Endothelial cell of umbilical vein (primary cell): ENCODE measurements at regions not wholly inside any gene's neighbourhood (a gene's known extent, or its start where the extent isn't known, plus 50 kb on each side); places are given as distances from the start of the nearest gene placed in this dataset.

Experiments used
- BruUV-seq: library from RNA; stranded (reverse); fragments of 400-500 nt; replicated peaks from 2 replicates; lab custom pipeline; 2021; lab: Mats Ljungman, UMichigan
- CTCF ChIA-PET: fragments of 300-600, 350-600 bp; sonication (Branson Sonifier 250); formaldehyde crosslinking; loops from one replicate; lab custom pipeline; 2021; ENCODE audit warnings: antibody characterized with exemption, inconsistent platforms; lab: Charles Lee
- POLR2A ChIA-PET: fragments of 300-600, 350-600 bp; sonication (Branson Sonifier 250); formaldehyde crosslinking; loops from one replicate; lab custom pipeline; 2021; ENCODE audit warnings: antibody characterized with exemption, inconsistent platforms; lab: Charles Lee
- DNase-seq: peaks from one replicate; pipeline ENCODE4 v3.0.0-alpha.2; 2011; ENCODE audit warnings: low read depth, low spot score
- FAIRE-seq: peaks from 2 replicates; lab custom pipeline; 2011; peaks lifted over from hg19 to GRCh38; lab: Jason Lieb, UNC
- H2AFZ ChIP-seq: 2 replicates; pipeline ENCODE4 v1.6.0; 2012; ENCODE audit warnings: low read depth, low read length, control low read depth, inconsistent platforms
- H3K27ac ChIP-seq: 2 replicates; pipeline ENCODE4 v1.5.1; 2011; ENCODE audit warnings: low read depth, mild to moderate bottlenecking, control low read depth, low read length, moderate library complexity; ENCODE audit not compliant: insufficient read depth
- H3K27me3 ChIP-seq, 2 experiments: 2 replicates each; pipeline versions ENCODE4 v1.6.0 to v1.6.1; 2011; ENCODE audit warnings: low read length in 2 of 2, mixed read lengths in 1 of 2; ENCODE audit not compliant: control insufficient read depth in 2 of 2, insufficient read depth in 2 of 2
- H3K36me3 ChIP-seq, 2 experiments: 2 replicates in 1 of 2; 3 replicates in 1 of 2; pipeline ENCODE4 v1.5.1; 2011; ENCODE audit warnings: low read length in 2 of 2, mild to moderate bottlenecking in 1 of 2, moderate library complexity in 1 of 2; ENCODE audit not compliant: control insufficient read depth in 2 of 2, insufficient read depth in 2 of 2; ENCODE audit errors: extremely low read depth in 1 of 2
- H3K4me1 ChIP-seq: 3 replicates; pipeline ENCODE4 v1.5.1; 2011; ENCODE audit warnings: mild to moderate bottlenecking, low read length; ENCODE audit not compliant: control insufficient read depth, insufficient read depth; ENCODE audit errors: extremely low read depth
- H3K4me2 ChIP-seq: 2 replicates; pipeline ENCODE4 v1.6.1; 2011; ENCODE audit warnings: low read length, control low read depth, mixed read lengths; ENCODE audit not compliant: insufficient read depth
- H3K4me3 ChIP-seq, 3 experiments: fragments of 200-600 bp in 1 of 3; sonication (generic), shearing (Covaris generic) in 1 of 3; replicated peaks in 1 of 3; 2 replicates each; pipeline ENCODE4 v1.5.1; 2011 to 2016; ENCODE audit warnings: control low read depth in 3 of 3, low read length in 3 of 3, mild to moderate bottlenecking in 2 of 3, inconsistent platforms in 1 of 3, low read depth in 1 of 3, moderate library complexity in 1 of 3; ENCODE audit not compliant: insufficient read depth in 1 of 3
- H3K79me2 ChIP-seq: 2 replicates; pipeline ENCODE4 v1.6.0; 2012; ENCODE audit warnings: low read length, inconsistent platforms; ENCODE audit not compliant: control insufficient read depth, insufficient read depth
- H3K9ac ChIP-seq: replicated peaks from 2 replicates; pipeline ENCODE3; 2011; ENCODE audit warnings: low read length, control low read depth; ENCODE audit not compliant: insufficient read depth; ENCODE audit errors: extremely low read depth
- H3K9me1 ChIP-seq: replicated peaks from 3 replicates; pipeline ENCODE4 v1.6.0; 2011; ENCODE audit warnings: mild to moderate bottlenecking, low read length; ENCODE audit not compliant: control insufficient read depth, insufficient read depth; ENCODE audit errors: extremely low read depth
- H3K9me3 ChIP-seq: replicated peaks from 2 replicates; pipeline ENCODE4 v1.5.1; 2012; ENCODE audit warnings: low read length, inconsistent platforms; ENCODE audit not compliant: control insufficient read depth, insufficient read depth
- H4K20me1 ChIP-seq: replicated peaks from 2 replicates; pipeline ENCODE3; 2011; ENCODE audit warnings: mild to moderate bottlenecking, low read length; ENCODE audit not compliant: control insufficient read depth, insufficient read depth; ENCODE audit errors: extremely low read depth
- EZH2 ChIP-seq: IDR thresholded peaks from 2 replicates; pipeline ENCODE4 v1.6.1; 2012; ENCODE audit warnings: borderline replicate concordance, low read depth, mild to moderate bottlenecking, moderate library complexity, low read length, inconsistent platforms; ENCODE audit not compliant: severe bottlenecking
- FOS ChIP-seq: IDR thresholded peaks from 2 replicates; pipeline ENCODE4 v1.6.1; 2011; ENCODE audit warnings: mild to moderate bottlenecking, low read length, moderate library complexity, borderline replicate concordance; ENCODE audit not compliant: insufficient read depth
- JUN ChIP-seq: IDR thresholded peaks from 2 replicates; pipeline ENCODE4 v1.6.1; 2011; ENCODE audit warnings: borderline replicate concordance, low read depth; ENCODE audit not compliant: insufficient read length, insufficient read depth
- MYC ChIP-seq: IDR thresholded peaks from one replicate; pipeline ENCODE4 v1.6.1; 2011; ENCODE audit warnings: mild to moderate bottlenecking, low read depth, low read length
- POLR2A ChIP-seq: IDR thresholded peaks from 2 replicates; pipeline ENCODE4 v1.6.1; 2012; ENCODE audit warnings: low read depth, mild to moderate bottlenecking, control low read depth, low read length
- POLR2AphosphoS5 ChIP-seq: IDR thresholded peaks from 2 replicates; pipeline ENCODE4 v1.6.1; 2012; ENCODE audit warnings: low read depth, mild to moderate bottlenecking, control low read depth, low read length, moderate library complexity; ENCODE audit not compliant: insufficient read depth
- dilution Hi-C: fragments of 300-500 bp; cut with MboI; formaldehyde crosslinking; loops from one replicate; pipeline ENCODE4 v1.15.0; 2019; ENCODE audit warnings: low sequenced_read_pairs; ENCODE audit not compliant: extremely low pct_ligation_motif_present
- intact Hi-C: fragments of 100-400 bp; cut with micrococcal nuclease; formaldehyde crosslinking; loops from one replicate; pipeline ENCODE4 v1.10.0; 2022
- TF ChIP-seq, protein P1 (sequence below), 2 donors: IDR thresholded peaks; 1 replicate in 1 of 2; 2 replicates in 1 of 2; pipeline ENCODE4 v1.5.1; 2011; ENCODE audit warnings: low read length in 2 of 2, mild to moderate bottlenecking in 2 of 2, moderate library complexity in 2 of 2, control low read depth in 1 of 2, inconsistent platforms in 1 of 2, low read depth in 1 of 2; ENCODE audit not compliant: insufficient read depth in 1 of 2; ENCODE audit errors: extremely low read depth in 1 of 2
- TF ChIP-seq, protein P2 (sequence below): IDR thresholded peaks from 2 replicates; pipeline ENCODE4 v1.6.1; 2011; ENCODE audit not compliant: insufficient read depth, insufficient read length

DNA sequence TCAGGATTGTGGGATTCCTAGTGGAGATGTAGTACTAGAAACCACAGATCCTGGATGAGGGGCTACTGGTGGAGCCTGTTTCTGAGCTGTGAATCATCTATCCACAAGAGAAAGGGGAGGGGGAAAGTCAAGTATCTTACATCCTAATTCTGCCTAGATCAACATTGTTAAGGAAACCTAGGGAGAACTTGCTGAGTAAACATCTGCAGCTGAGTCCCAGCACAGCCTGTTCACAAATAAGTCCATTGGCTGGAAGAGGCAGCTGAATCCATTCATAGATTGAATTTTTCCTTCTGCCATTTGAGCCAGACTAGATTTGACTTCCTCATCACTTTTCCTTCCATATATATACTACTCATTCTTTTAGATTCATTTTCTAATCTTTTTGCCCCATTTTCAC lies 460.5 kb downstream of the TUSC7 start:
- TF ChIP-seq POLR2AphosphoS5 = no peak
- TF ChIP-seq EZH2 = no peak
- TF ChIP-seq FOS = no peak
- no peak for TF ChIP-seq JUN
- TF ChIP-seq, protein P1, sequence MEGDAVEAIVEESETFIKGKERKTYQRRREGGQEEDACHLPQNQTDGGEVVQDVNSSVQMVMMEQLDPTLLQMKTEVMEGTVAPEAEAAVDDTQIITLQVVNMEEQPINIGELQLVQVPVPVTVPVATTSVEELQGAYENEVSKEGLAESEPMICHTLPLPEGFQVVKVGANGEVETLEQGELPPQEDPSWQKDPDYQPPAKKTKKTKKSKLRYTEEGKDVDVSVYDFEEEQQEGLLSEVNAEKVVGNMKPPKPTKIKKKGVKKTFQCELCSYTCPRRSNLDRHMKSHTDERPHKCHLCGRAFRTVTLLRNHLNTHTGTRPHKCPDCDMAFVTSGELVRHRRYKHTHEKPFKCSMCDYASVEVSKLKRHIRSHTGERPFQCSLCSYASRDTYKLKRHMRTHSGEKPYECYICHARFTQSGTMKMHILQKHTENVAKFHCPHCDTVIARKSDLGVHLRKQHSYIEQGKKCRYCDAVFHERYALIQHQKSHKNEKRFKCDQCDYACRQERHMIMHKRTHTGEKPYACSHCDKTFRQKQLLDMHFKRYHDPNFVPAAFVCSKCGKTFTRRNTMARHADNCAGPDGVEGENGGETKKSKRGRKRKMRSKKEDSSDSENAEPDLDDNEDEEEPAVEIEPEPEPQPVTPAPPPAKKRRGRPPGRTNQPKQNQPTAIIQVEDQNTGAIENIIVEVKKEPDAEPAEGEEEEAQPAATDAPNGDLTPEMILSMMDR (IDR thresholded peaks at IDR 0.05; ENCODE audit: extremely low read depth in 1 of 2, insufficient read depth in 1 of 2, low read depth in 1 of 2, low read length in 2 of 2) = no peak
- no peak for TF ChIP-seq POLR2A
- TF ChIP-seq, protein P2, sequence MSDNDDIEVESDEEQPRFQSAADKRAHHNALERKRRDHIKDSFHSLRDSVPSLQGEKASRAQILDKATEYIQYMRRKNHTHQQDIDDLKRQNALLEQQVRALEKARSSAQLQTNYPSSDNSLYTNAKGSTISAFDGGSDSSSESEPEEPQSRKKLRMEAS = no peak
- TF ChIP-seq MYC = no peak
- Histone ChIP-seq H4K20me1 (no peaks in the 10 kb centered on the region), H3K27me3 (no peaks in the 10 kb centered on the region), H3K79me2 (no peaks in the 10 kb centered on the region), H3K27ac (no peak overlapping the region), H3K4me1 (no peaks in the 10 kb centered on the region), H3K9me3 (no peaks in the 10 kb centered on the region), H3K4me3 (no peak overlapping the region), H3K9me1 (no peaks in the 10 kb centered on the region), H3K4me2 (no peak overlapping the region), H3K9ac (no peak overlapping the region), H3K36me3 (no peaks in the 10 kb centered on the region), H2AFZ (no peak overlapping the region)
- dilution Hi-C loops = no loop called here
- intact Hi-C loops = no loop called here
- BruUV-seq = no TSS peak
- ChIA-PET POLR2A (no interaction called here), CTCF (interaction anchor here (0.8 kb wide), 1 partner anchor 9 kb away, joined by 3 read pairs; no protein-coding TSS in a partner anchor)
- FAIRE-seq (no peak), DNase-seq (no peak)
